ENCODE measurements at regions not wholly inside any gene's neighbourhood (a gene's known extent, or its start where the extent isn't known, plus 50 kb on each side); places are given as distances from the start of the nearest gene placed in this dataset.

DNA sequence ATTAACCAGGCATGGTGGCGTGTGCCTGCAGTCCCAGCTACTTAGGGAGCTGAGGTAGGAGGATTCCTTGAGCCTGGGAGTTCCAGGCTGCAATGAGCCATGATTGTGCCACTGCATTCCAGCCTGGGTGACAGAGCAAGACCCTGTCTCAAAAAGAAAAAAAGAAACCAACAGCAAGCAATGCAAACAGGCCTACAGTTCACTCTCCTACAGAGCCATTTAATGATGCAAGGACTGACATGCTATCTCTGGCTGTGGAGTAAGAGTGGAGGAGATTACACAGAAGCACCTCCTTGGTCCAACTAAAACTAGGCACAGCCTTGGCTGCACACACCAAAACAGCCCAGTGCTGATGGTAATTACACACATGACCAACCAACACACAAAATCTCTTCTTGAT lies 127.5 kb upstream of the SOD1 start:
- DNase-seq (ENCODE audit: low spot score), result no peak
- Mint-ChIP-seq H3K4me3 (no peak overlapping the region), H3K27me3 (ENCODE audit: low read depth) (no peaks in the 10 kb centered on the region), H3K9me3 (no peaks in the 10 kb centered on the region), H3K27ac (no peak overlapping the region), H3K36me3 (no peaks in the 10 kb centered on the region), H3K4me1 (peaks cover 38% of the 10 kb centered on the region)
- TF ChIP-seq NFE2L1 (CRISPR knock-in tag; IDR thresholded peaks at IDR 0.05), result no peak
- TF ChIP-seq TP53 (CRISPR knock-in tag; IDR thresholded peaks at IDR 0.05), result no peak
- TF ChIP-seq ZNF219 (CRISPR knock-in tag; IDR thresholded peaks at IDR 0.05; ENCODE audit: borderline replicate concordance), result no peak
- TF ChIP-seq, protein P1, sequence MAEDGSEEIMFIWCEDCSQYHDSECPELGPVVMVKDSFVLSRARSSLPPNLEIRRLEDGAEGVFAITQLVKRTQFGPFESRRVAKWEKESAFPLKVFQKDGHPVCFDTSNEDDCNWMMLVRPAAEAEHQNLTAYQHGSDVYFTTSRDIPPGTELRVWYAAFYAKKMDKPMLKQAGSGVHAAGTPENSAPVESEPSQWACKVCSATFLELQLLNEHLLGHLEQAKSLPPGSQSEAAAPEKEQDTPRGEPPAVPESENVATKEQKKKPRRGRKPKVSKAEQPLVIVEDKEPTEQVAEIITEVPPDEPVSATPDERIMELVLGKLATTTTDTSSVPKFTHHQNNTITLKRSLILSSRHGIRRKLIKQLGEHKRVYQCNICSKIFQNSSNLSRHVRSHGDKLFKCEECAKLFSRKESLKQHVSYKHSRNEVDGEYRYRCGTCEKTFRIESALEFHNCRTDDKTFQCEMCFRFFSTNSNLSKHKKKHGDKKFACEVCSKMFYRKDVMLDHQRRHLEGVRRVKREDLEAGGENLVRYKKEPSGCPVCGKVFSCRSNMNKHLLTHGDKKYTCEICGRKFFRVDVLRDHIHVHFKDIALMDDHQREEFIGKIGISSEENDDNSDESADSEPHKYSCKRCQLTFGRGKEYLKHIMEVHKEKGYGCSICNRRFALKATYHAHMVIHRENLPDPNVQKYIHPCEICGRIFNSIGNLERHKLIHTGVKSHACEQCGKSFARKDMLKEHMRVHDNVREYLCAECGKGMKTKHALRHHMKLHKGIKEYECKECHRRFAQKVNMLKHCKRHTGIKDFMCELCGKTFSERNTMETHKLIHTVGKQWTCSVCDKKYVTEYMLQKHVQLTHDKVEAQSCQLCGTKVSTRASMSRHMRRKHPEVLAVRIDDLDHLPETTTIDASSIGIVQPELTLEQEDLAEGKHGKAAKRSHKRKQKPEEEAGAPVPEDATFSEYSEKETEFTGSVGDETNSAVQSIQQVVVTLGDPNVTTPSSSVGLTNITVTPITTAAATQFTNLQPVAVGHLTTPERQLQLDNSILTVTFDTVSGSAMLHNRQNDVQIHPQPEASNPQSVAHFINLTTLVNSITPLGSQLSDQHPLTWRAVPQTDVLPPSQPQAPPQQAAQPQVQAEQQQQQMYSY (CRISPR knock-in tag; IDR thresholded peaks at IDR 0.05), result no peak
- TF ChIP-seq TEAD4 (CRISPR knock-in tag; IDR thresholded peaks at IDR 0.05), result no peak
- TF ChIP-seq, protein P2, sequence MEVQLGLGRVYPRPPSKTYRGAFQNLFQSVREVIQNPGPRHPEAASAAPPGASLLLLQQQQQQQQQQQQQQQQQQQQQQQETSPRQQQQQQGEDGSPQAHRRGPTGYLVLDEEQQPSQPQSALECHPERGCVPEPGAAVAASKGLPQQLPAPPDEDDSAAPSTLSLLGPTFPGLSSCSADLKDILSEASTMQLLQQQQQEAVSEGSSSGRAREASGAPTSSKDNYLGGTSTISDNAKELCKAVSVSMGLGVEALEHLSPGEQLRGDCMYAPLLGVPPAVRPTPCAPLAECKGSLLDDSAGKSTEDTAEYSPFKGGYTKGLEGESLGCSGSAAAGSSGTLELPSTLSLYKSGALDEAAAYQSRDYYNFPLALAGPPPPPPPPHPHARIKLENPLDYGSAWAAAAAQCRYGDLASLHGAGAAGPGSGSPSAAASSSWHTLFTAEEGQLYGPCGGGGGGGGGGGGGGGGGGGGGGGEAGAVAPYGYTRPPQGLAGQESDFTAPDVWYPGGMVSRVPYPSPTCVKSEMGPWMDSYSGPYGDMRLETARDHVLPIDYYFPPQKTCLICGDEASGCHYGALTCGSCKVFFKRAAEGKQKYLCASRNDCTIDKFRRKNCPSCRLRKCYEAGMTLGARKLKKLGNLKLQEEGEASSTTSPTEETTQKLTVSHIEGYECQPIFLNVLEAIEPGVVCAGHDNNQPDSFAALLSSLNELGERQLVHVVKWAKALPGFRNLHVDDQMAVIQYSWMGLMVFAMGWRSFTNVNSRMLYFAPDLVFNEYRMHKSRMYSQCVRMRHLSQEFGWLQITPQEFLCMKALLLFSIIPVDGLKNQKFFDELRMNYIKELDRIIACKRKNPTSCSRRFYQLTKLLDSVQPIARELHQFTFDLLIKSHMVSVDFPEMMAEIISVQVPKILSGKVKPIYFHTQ (CRISPR knock-in tag; IDR thresholded peaks at IDR 0.05), result no peak
- TF ChIP-seq FOXK1 (CRISPR knock-in tag; IDR thresholded peaks at IDR 0.05), result no peak
- TF ChIP-seq, protein P3, sequence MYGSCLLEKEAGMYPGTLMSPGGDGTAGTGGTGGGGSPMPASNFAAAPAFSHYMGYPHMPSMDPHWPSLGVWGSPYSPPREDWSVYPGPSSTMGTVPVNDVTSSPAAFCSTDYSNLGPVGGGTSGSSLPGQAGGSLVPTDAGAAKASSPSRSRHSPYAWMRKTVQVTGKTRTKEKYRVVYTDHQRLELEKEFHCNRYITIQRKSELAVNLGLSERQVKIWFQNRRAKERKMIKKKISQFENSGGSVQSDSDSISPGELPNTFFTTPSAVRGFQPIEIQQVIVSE (CRISPR knock-in tag; IDR thresholded peaks at IDR 0.05; ENCODE audit: borderline replicate concordance), result no peak
- TF ChIP-seq, protein P4, sequence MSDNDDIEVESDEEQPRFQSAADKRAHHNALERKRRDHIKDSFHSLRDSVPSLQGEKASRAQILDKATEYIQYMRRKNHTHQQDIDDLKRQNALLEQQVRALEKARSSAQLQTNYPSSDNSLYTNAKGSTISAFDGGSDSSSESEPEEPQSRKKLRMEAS (CRISPR knock-in tag; IDR thresholded peaks at IDR 0.05), result no peak
- TF ChIP-seq EMX1 (CRISPR knock-in tag; IDR thresholded peaks at IDR 0.05), result no peak
- no peak for TF ChIP-seq NR3C1 (CRISPR knock-in tag; conservative IDR thresholded peaks at IDR 0.05; ENCODE audit: low read depth)
- TF ChIP-seq, protein P5, sequence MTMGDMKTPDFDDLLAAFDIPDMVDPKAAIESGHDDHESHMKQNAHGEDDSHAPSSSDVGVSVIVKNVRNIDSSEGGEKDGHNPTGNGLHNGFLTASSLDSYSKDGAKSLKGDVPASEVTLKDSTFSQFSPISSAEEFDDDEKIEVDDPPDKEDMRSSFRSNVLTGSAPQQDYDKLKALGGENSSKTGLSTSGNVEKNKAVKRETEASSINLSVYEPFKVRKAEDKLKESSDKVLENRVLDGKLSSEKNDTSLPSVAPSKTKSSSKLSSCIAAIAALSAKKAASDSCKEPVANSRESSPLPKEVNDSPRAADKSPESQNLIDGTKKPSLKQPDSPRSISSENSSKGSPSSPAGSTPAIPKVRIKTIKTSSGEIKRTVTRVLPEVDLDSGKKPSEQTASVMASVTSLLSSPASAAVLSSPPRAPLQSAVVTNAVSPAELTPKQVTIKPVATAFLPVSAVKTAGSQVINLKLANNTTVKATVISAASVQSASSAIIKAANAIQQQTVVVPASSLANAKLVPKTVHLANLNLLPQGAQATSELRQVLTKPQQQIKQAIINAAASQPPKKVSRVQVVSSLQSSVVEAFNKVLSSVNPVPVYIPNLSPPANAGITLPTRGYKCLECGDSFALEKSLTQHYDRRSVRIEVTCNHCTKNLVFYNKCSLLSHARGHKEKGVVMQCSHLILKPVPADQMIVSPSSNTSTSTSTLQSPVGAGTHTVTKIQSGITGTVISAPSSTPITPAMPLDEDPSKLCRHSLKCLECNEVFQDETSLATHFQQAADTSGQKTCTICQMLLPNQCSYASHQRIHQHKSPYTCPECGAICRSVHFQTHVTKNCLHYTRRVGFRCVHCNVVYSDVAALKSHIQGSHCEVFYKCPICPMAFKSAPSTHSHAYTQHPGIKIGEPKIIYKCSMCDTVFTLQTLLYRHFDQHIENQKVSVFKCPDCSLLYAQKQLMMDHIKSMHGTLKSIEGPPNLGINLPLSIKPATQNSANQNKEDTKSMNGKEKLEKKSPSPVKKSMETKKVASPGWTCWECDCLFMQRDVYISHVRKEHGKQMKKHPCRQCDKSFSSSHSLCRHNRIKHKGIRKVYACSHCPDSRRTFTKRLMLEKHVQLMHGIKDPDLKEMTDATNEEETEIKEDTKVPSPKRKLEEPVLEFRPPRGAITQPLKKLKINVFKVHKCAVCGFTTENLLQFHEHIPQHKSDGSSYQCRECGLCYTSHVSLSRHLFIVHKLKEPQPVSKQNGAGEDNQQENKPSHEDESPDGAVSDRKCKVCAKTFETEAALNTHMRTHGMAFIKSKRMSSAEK (CRISPR knock-in tag; IDR thresholded peaks at IDR 0.05; ENCODE audit: borderline replicate concordance), result no peak
- no peak for TF ChIP-seq MXD4 (CRISPR knock-in tag; IDR thresholded peaks at IDR 0.05; ENCODE audit: borderline replicate concordance)
- TF ChIP-seq, protein P6, sequence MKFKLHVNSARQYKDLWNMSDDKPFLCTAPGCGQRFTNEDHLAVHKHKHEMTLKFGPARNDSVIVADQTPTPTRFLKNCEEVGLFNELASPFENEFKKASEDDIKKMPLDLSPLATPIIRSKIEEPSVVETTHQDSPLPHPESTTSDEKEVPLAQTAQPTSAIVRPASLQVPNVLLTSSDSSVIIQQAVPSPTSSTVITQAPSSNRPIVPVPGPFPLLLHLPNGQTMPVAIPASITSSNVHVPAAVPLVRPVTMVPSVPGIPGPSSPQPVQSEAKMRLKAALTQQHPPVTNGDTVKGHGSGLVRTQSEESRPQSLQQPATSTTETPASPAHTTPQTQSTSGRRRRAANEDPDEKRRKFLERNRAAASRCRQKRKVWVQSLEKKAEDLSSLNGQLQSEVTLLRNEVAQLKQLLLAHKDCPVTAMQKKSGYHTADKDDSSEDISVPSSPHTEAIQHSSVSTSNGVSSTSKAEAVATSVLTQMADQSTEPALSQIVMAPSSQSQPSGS (CRISPR knock-in tag; IDR thresholded peaks at IDR 0.05; ENCODE audit: borderline replicate concordance, low read depth), result no peak
- TF ChIP-seq ZNF317 (CRISPR knock-in tag; IDR thresholded peaks at IDR 0.05; ENCODE audit: borderline replicate concordance, low read depth), result no peak
- no peak for ATAC-seq
- ChIA-PET POLR2A (no interaction called here), CTCF (interaction anchor here (1.2 kb wide), 1 partner anchor 23 kb away, joined by 3 read pairs; no protein-coding TSS in a partner anchor)

Data from WTC11 (cell line).